ENCODE measurements at regions not wholly inside any gene's neighbourhood (a gene's known extent, or its start where the extent isn't known, plus 50 kb on each side); places are given as distances from the start of the nearest gene placed in this dataset.

DNA sequence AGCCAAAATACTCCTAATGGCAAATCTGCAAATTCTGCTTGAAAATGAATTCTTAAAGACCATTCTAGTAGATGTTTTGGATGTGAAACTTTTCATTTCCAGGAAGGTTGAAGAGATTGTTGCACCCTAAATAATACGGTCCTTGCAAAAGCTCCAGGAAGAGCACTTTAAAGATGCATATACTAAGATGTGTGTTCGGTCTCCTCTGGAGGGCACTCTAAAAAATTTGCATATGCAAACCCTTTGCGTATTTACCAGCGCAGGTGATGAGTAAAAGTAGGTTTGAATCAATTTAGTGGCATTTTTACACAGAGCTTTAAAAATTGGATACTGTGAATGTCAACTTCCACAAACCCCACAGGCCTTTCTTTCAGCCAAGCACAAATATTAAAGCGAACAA, 378.1 kb upstream of the SORCS1 start:
- H3K9me2 ChIP-seq (ENCODE audit: insufficient read depth): no peaks in the 10 kb centered on the region
- H3K9ac ChIP-seq (ENCODE audit: low read length): no peak overlapping the region
- no peak overlapping the region for H3K27ac ChIP-seq (ENCODE audit: low read depth, low read length)
- intact Hi-C loops (cut with micrococcal nuclease): no loop called here
- ChIA-PET CTCF (no interaction called here), POLR2A (no interaction called here), RAD21 (ENCODE audit: low non-redundant PET in 1 of 2, low total read pairs in 2 of 2, uncharacterized antibody in 2 of 2, unreplicated experiment in 2 of 2) (no interaction called here)
- H3K79me2 ChIP-seq (ENCODE audit: insufficient read depth, low read length): no peaks in the 10 kb centered on the region
- H3K4me3 ChIP-seq (replicated peaks in 1 of 2; ENCODE audit: low read depth in 1 of 2, low read length in 2 of 2): no peak overlapping the region
- H2AFZ ChIP-seq (ENCODE audit: low read depth, low read length, poor library complexity, severe bottlenecking): no peak overlapping the region
- no peaks in the 10 kb centered on the region for H3K36me3 ChIP-seq (ENCODE audit: control insufficient read depth in 1 of 2, insufficient read depth in 2 of 2, low read length in 2 of 2)
- no peak for ATAC-seq
- no peak for DNase-seq (ENCODE audit: low read depth, low spot score)
- no peaks in the 10 kb centered on the region for H3K27me3 ChIP-seq (ENCODE audit: insufficient read depth, low read length)
- no peak overlapping the region for H3K4me2 ChIP-seq (ENCODE audit: low read length)
- TF ChIP-seq JUND (IDR thresholded peaks at IDR 0.05) (no peak), TCF7L2 (IDR thresholded peaks at IDR 0.05; ENCODE audit: borderline replicate concordance, extremely low read depth, insufficient read depth, insufficient read length) (no peak), RAD21 (IDR thresholded peaks at IDR 0.05; ENCODE audit: low read depth) (no peak), FOSL1 (IDR thresholded peaks at IDR 0.05; ENCODE audit: low read depth) (no peak), CEBPB (IDR thresholded peaks at IDR 0.05; ENCODE audit: low read depth) (no peak), SRF (IDR thresholded peaks at IDR 0.05; ENCODE audit: low read depth) (no peak), ZNF274 (IDR thresholded peaks at IDR 0.05; ENCODE audit: low read depth, low read length) (no peak), POLR2AphosphoS5 (IDR thresholded peaks at IDR 0.05; ENCODE audit: low read depth, low read length) (no peak), EGR1 (IDR thresholded peaks at IDR 0.05; ENCODE audit: low read depth) (no peak), ELF1 (IDR thresholded peaks at IDR 0.05; ENCODE audit: borderline replicate concordance, low read depth) (no peak), POLR2A (IDR thresholded peaks at IDR 0.05; ENCODE audit: borderline replicate concordance, extremely low read depth, insufficient read depth, insufficient read length) (no peak), SP1 (IDR thresholded peaks at IDR 0.05; ENCODE audit: low read depth) (no peak), ZFX (IDR thresholded peaks at IDR 0.05) (no peak), EZH2phosphoT487 (IDR thresholded peaks at IDR 0.05; ENCODE audit: borderline replicate concordance) (no peak), SIN3A (IDR thresholded peaks at IDR 0.05; ENCODE audit: low read depth) (no peak)
- TF ChIP-seq, protein P1, sequence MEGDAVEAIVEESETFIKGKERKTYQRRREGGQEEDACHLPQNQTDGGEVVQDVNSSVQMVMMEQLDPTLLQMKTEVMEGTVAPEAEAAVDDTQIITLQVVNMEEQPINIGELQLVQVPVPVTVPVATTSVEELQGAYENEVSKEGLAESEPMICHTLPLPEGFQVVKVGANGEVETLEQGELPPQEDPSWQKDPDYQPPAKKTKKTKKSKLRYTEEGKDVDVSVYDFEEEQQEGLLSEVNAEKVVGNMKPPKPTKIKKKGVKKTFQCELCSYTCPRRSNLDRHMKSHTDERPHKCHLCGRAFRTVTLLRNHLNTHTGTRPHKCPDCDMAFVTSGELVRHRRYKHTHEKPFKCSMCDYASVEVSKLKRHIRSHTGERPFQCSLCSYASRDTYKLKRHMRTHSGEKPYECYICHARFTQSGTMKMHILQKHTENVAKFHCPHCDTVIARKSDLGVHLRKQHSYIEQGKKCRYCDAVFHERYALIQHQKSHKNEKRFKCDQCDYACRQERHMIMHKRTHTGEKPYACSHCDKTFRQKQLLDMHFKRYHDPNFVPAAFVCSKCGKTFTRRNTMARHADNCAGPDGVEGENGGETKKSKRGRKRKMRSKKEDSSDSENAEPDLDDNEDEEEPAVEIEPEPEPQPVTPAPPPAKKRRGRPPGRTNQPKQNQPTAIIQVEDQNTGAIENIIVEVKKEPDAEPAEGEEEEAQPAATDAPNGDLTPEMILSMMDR (IDR thresholded peaks at IDR 0.05 in 2 of 3, conservative IDR thresholded peaks at IDR 0.05 in 1 of 3; ENCODE audit: borderline replicate concordance in 1 of 3, insufficient read depth in 1 of 3, low read depth in 2 of 3, low read length in 2 of 3): no peak
- TF ChIP-seq, protein P2, sequence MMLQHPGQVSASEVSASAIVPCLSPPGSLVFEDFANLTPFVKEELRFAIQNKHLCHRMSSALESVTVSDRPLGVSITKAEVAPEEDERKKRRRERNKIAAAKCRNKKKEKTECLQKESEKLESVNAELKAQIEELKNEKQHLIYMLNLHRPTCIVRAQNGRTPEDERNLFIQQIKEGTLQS (IDR thresholded peaks at IDR 0.05): no peak
- TF ChIP-seq, protein P3, sequence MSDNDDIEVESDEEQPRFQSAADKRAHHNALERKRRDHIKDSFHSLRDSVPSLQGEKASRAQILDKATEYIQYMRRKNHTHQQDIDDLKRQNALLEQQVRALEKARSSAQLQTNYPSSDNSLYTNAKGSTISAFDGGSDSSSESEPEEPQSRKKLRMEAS (IDR thresholded peaks at IDR 0.05): no peak
- TF ChIP-seq, protein P4, sequence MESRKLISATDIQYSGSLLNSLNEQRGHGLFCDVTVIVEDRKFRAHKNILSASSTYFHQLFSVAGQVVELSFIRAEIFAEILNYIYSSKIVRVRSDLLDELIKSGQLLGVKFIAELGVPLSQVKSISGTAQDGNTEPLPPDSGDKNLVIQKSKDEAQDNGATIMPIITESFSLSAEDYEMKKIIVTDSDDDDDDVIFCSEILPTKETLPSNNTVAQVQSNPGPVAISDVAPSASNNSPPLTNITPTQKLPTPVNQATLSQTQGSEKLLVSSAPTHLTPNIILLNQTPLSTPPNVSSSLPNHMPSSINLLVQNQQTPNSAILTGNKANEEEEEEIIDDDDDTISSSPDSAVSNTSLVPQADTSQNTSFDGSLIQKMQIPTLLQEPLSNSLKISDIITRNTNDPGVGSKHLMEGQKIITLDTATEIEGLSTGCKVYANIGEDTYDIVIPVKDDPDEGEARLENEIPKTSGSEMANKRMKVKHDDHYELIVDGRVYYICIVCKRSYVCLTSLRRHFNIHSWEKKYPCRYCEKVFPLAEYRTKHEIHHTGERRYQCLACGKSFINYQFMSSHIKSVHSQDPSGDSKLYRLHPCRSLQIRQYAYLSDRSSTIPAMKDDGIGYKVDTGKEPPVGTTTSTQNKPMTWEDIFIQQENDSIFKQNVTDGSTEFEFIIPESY (IDR thresholded peaks at IDR 0.05; ENCODE audit: extremely low read depth, insufficient replicate concordance, low read length): no peak
- H3K9me3 ChIP-seq (ENCODE audit: control insufficient read depth in 1 of 2, insufficient read depth in 1 of 2, low read depth in 1 of 2, low read length in 2 of 2): peaks cover 32 to 38% of the 10 kb centered on the region in 2 experiments; a peak in 3 of 4 replicates
- H4K20me1 ChIP-seq (ENCODE audit: insufficient read depth): no peaks in the 10 kb centered on the region
- no peaks in the 10 kb centered on the region for H3K4me1 ChIP-seq (ENCODE audit: control insufficient read depth in 1 of 2, insufficient read depth in 2 of 2, low read length in 2 of 2)
- no TSS peak for BruUV-seq (replicated peaks)

All from HCT116 (cell line).